LNCAP (cell line): ENCODE measurements at regions not wholly inside any gene's neighbourhood (a gene's known extent, or its start where the extent isn't known, plus 50 kb on each side); places are given as distances from the start of the nearest gene placed in this dataset.

Source experiments
- TF ChIP-seq, protein P1 (sequence below): fragments of 450-650 bp; IDR thresholded peaks from 2 replicates; pipeline ENCODE4 v1.5.1; 2017; ENCODE audit warnings: mild to moderate bottlenecking

GRCh38 chrX:140355922-140356321 is 148.9 kb downstream of the SOX3 start:
- TF ChIP-seq, protein P1, sequence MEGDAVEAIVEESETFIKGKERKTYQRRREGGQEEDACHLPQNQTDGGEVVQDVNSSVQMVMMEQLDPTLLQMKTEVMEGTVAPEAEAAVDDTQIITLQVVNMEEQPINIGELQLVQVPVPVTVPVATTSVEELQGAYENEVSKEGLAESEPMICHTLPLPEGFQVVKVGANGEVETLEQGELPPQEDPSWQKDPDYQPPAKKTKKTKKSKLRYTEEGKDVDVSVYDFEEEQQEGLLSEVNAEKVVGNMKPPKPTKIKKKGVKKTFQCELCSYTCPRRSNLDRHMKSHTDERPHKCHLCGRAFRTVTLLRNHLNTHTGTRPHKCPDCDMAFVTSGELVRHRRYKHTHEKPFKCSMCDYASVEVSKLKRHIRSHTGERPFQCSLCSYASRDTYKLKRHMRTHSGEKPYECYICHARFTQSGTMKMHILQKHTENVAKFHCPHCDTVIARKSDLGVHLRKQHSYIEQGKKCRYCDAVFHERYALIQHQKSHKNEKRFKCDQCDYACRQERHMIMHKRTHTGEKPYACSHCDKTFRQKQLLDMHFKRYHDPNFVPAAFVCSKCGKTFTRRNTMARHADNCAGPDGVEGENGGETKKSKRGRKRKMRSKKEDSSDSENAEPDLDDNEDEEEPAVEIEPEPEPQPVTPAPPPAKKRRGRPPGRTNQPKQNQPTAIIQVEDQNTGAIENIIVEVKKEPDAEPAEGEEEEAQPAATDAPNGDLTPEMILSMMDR, result no peak

- TF ChIP-seq, protein P1, result no peak
These were observed 149.4 kb downstream of the SOX3 start for GRCh38 chrX:140355429-140355828.

DNA sequence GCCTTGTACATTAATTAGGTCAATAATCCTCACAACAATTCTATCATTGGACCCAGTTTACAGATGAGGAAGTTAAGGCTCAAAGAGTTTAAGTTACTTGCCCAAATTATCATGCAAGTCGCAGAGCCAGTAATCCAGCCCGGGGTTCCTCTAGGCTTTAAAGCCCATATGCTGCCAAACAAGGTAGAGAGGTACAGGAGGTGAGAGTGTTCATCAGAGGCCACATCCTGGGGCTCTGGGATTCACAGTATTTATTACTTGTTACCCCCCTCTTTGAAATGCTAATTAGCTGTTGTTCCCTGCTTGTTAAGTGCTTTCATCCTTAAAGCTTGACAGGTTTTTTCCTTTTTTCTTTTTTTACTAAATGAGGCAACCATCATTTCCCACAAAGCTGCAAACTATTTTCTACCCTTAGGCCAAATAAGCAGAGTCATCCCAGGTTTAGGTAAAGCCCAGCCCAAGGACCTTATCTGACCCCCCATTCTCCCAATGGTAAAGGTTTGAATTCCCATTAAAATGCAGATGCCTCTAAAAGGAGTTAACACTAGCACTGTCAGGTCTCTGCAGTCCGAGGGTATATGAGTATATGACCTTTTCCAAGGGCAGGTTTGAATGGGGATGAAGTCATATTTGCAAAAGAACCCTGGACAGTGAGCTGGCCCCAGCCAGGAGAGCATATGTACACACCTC is 150.3 kb downstream of the SOX3 start:
- TF ChIP-seq, protein P1, result no peak

- TF ChIP-seq, protein P1, result no peak
These were observed 158.1 kb downstream of the SOX3 start for GRCh38 chrX:140346729-140347128.

DNA sequence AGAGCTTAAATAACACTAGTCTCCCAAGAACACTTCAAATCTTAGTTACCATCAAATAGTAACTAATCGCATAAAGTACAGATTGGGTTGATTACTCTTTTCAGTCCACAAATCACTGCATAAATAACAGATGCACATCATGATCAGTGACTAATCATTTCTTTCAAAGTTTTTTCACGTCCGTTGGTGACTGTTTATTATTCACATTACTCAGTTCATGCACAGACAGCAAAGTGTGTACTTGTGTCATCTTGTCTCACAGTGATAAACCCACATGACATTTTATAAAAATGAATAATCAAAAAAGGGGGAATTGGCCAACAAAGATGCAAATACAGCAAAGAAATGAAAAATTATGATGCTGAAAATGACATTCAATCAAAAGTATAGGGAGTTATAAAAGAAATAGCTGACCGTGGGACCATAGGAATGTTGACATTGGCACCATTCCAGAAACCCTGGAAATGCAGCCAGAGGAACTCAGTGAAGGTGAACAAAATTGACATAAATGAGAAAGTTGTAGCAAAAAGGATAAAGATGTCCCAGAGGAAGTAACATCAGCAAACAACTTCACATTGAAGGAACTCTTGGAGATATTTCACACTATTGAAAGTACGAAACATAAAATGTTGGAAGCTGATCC is 161.5 kb downstream of the SOX3 start:
- TF ChIP-seq, protein P1, result no peak

DNA sequence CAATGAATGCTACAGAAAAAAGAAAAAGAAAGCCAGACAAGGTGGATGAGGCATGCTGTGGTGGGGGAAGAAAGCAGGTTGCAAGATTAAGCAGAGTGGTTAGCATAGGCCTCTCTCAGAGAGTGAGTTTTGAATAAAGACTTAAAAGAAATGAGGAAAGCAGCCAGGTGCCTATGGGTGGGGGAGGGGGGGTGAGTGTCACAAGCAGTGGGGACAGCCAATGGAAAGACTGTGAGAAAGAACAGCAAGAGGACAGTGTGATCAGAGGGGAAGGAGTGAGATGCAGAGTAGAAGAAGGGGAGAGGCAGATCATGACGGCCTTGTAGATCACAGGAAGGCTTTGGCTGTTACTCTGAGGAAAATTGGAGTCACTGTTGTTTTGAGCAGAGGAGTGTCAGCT is 162.5 kb downstream of the SOX3 start:
- TF ChIP-seq, protein P1, result no peak

GRCh38 chrX:140337263-140337662 is 167.6 kb downstream of the SOX3 start:
- TF ChIP-seq, protein P1, result no peak
